SK-N-SH treated with all-trans-retinoic acid at 6 μM for 48 hours (cell line): ENCODE measurements at regions not wholly inside any gene's neighbourhood (a gene's known extent, or its start where the extent isn't known, plus 50 kb on each side); places are given as distances from the start of the nearest gene placed in this dataset.

Experiments used
- ARNTL ChIP-seq: fragments of 450-650 bp; formaldehyde crosslinking; IDR thresholded peaks from 2 replicates; pipeline ENCODE4 v1.5.0; 2020; ENCODE audit warnings: low read depth, mild to moderate bottlenecking, moderate library complexity, borderline replicate concordance
- BACH2 ChIP-seq: fragments of 250-450 bp; sonication (Bioruptor Pico); IDR thresholded peaks from 2 replicates; pipeline ENCODE4 v1.9.0; 2021; ENCODE audit warnings: mild to moderate bottlenecking, borderline replicate concordance
- GLIS3 ChIP-seq: fragments of 250-450 bp; sonication (Bioruptor Pico); IDR thresholded peaks from 2 replicates; pipeline ENCODE4 v1.5.0; 2020; ENCODE audit warnings: mild to moderate bottlenecking, moderate library complexity
- TCF4 ChIP-seq: fragments of 250-450 bp; sonication (Bioruptor Pico); IDR thresholded peaks from 2 replicates; pipeline ENCODE4 v1.8.0; 2021; ENCODE audit warnings: mild to moderate bottlenecking, moderate library complexity, borderline replicate concordance
- TF ChIP-seq, protein P1 (sequence below): fragments of 250-450 bp; sonication (Bioruptor Pico); IDR thresholded peaks from 2 replicates; pipeline ENCODE4 v1.5.1; 2021; ENCODE audit warnings: mild to moderate bottlenecking, moderate library complexity

DNA sequence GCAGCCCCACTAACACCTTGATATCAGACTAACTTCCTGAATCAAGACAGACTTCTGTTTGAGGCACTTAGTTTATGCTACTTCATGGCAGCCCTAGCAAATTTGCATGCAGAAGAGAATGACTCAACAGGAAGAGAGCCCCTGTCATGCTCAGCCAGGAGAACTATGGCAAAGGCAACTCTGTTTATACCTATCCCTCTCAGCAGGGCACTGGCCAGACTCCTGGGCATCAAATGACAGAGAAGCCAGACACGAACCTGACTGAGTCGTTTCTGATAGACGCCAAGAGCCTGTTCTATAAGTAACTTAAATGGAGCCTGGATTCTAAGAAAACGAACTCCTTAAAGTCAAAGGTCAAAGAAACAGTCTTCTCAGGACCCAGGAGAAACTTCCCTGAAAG lies 50.9 kb upstream of the UNC5B start (continued):
- TF ChIP-seq, protein P1, sequence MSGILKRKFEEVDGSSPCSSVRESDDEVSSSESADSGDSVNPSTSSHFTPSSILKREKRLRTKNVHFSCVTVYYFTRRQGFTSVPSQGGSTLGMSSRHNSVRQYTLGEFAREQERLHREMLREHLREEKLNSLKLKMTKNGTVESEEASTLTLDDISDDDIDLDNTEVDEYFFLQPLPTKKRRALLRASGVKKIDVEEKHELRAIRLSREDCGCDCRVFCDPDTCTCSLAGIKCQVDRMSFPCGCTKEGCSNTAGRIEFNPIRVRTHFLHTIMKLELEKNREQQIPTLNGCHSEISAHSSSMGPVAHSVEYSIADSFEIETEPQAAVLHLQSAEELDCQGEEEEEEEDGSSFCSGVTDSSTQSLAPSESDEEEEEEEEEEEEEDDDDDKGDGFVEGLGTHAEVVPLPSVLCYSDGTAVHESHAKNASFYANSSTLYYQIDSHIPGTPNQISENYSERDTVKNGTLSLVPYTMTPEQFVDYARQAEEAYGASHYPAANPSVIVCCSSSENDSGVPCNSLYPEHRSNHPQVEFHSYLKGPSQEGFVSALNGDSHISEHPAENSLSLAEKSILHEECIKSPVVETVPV: no peak
- TF ChIP-seq TCF4 (CRISPR knock-in tag) (no peak), GLIS3 (no peak), ARNTL (CRISPR knock-in tag) (no peak), BACH2 (CRISPR knock-in tag) (no peak)
- TF ChIP-seq, all 23 proteins: peak for 0
